Vagina (tissue), 2 donors: ENCODE measurements at regions not wholly inside any gene's neighbourhood (a gene's known extent, or its start where the extent isn't known, plus 50 kb on each side); places are given as distances from the start of the nearest gene placed in this dataset.
"Not testable (repeated sequence)": the region's sequence is repeated elsewhere in the genome, so short reads cannot be mapped to it uniquely, and the experiment has no call there.

Experiments used
- CTCF ChIP-seq, 3 experiments: fragments of 450-650 bp in 2 of 3; fragments of 200-600 bp in 1 of 3; sonication (generic) in 1 of 3; IDR thresholded peaks; one replicate each; pipeline ENCODE4 v1.5.1; 2017 to 2019; ENCODE audit warnings: antibody characterized with exemption in 3 of 3, mild to moderate bottlenecking in 2 of 3, moderate library complexity in 2 of 3
- POLR2A ChIP-seq, 2 donors: fragments of 450-650 bp; IDR thresholded peaks; one replicate each; pipeline ENCODE4 v1.6.1; 2017; ENCODE audit warnings: antibody characterized with exemption in 2 of 2, mild to moderate bottlenecking in 2 of 2, moderate library complexity in 2 of 2
- POLR2AphosphoS5 ChIP-seq, 2 donors: sonication (generic); formaldehyde crosslinking; IDR thresholded peaks; one replicate each; pipeline ENCODE4 v1.9.0; 2017; ENCODE audit warnings: antibody characterized with exemption in 2 of 2, mild to moderate bottlenecking in 2 of 2, low read depth in 1 of 2; ENCODE audit not compliant: insufficient read depth in 1 of 2

GRCh38 chr17:33882677-33883076 lies 372.4 kb upstream of the CCL2 start:
- not testable (repeated sequence) for TF ChIP-seq CTCF (IDR thresholded peaks at IDR 0.05); POLR2A (IDR thresholded peaks at IDR 0.05); POLR2AphosphoS5 (IDR thresholded peaks at IDR 0.05; ENCODE audit: insufficient read depth in 1 of 2, low read depth in 1 of 2)
